Stomach (tissue), 4 donors: ENCODE measurements at regions not wholly inside any gene's neighbourhood (a gene's known extent, or its start where the extent isn't known, plus 50 kb on each side); places are given as distances from the start of the nearest gene placed in this dataset.

Source experiments
- POLR2AphosphoS5 ChIP-seq, 3 donors: sonication (generic); formaldehyde crosslinking; IDR thresholded peaks; one replicate each; pipeline ENCODE4 v1.6.1; 2016; ENCODE audit warnings: antibody characterized with exemption in 3 of 3
- TF ChIP-seq, protein P1 (sequence below), 7 experiments: fragments of 450-650 bp in 4 of 7; fragments of 200-600 bp in 3 of 7; sonication (generic) in 3 of 7; IDR thresholded peaks; one replicate each; pipeline ENCODE4 v1.5.1; 2016 to 2019; ENCODE audit warnings: antibody characterized with exemption in 7 of 7, control low read depth in 2 of 7, mild to moderate bottlenecking in 1 of 7

DNA sequence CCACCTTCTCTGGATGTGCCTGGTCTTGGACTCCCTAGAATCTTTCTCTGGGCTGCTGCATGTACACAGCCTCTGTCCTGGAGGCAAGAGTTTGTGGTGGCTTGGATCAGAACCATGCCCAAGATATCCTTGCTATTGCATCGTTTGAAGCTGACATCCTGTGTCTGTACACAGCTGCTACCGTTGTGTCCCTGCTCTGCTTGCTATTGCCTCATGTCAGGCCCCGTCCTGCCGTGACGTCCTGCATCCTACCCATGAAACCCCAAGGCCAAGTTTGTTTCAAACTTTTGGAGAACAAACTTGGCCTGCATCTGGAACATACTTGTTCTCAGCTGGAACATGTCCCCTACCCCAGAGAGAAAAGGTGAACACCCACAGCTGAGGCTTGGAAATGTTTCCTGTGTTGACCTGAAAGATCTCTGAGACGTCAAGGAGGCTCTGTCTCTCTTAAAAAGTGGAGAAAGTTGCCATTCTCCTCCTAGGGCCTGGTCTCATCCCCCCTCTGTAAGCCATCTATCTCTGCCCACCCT is 78.1 kb downstream of the HFE start:
- TF ChIP-seq, protein P1, sequence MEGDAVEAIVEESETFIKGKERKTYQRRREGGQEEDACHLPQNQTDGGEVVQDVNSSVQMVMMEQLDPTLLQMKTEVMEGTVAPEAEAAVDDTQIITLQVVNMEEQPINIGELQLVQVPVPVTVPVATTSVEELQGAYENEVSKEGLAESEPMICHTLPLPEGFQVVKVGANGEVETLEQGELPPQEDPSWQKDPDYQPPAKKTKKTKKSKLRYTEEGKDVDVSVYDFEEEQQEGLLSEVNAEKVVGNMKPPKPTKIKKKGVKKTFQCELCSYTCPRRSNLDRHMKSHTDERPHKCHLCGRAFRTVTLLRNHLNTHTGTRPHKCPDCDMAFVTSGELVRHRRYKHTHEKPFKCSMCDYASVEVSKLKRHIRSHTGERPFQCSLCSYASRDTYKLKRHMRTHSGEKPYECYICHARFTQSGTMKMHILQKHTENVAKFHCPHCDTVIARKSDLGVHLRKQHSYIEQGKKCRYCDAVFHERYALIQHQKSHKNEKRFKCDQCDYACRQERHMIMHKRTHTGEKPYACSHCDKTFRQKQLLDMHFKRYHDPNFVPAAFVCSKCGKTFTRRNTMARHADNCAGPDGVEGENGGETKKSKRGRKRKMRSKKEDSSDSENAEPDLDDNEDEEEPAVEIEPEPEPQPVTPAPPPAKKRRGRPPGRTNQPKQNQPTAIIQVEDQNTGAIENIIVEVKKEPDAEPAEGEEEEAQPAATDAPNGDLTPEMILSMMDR (IDR thresholded peaks at IDR 0.05) = no peak
- no peak for TF ChIP-seq POLR2AphosphoS5 (IDR thresholded peaks at IDR 0.05)
